ENCODE measurements at regions not wholly inside any gene's neighbourhood (a gene's known extent, or its start where the extent isn't known, plus 50 kb on each side); places are given as distances from the start of the nearest gene placed in this dataset.

GRCh38 chr10:129045599-129045998, 421.4 kb upstream of the MGMT start:
- peak overlapping the region in 1 of 12 donors; percentile 57 for H3K27ac ChIP-seq
- TF ChIP-seq CTCF (IDR thresholded peaks at IDR 0.05) (no peak), POLR2A (IDR thresholded peaks at IDR 0.05) (no peak)
- 75 to 90% (median 84%) methylated on average over 17 of the region's 17 CpGs for WGBS, 4 donors
- H3K4me3 ChIP-seq: peak overlapping the region in 8 of 12 donors; percentile 8 to 46 (median 32)
- peaks cover 0 to 15% (median 0%) of the 10 kb centered on the region in 12 donors for H3K4me1 ChIP-seq
- H3K27me3 ChIP-seq: peaks cover 0 to 4% (median 0%) of the 10 kb centered on the region in 9 donors
- DNase-seq: no peak
- no peak for ATAC-seq
- intact Hi-C loops (cut with DNase I): loop anchor here in 2 of 10 donors (10.0 kb wide), 2 partner anchors 209 to 659 kb away; no protein-coding TSS in a partner anchor
- no peaks in the 10 kb centered on the region for H3K9me3 ChIP-seq
- H3K36me3 ChIP-seq: no peaks in the 10 kb centered on the region

DNA sequence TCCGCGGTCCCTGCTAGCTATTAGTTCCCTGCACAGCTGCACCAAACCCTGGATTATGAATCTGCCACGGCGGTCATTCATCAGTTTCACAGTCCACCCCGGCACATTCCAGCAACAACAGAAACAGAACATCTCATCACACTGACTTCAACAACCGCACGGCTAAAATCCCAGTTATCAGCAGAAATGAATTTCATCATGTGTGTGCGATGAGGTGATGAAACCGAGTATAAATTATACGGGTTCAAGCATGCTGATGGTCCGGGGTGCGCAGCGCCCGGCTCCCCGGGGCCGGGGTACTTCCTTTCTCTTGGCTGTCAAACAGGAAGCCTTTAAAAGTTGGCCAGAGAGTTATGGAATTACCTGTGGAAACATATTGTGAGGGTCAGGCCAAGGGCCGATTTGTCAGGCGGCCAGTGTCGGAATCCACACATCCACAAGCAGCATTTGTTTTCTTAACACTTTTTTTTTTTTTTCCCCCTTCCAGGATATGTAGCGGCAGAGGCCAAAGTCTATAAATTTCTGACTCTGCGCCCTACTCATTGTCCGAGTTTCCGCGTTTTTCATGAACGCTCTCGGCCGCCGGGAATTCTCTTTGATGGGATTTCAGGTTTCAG, 420.9 kb upstream of the MGMT start:
- Histone ChIP-seq H3K4me1 (peaks cover 0 to 15% (median 0%) of the 10 kb centered on the region in 12 donors), H3K36me3 (no peaks in the 10 kb centered on the region), H3K9me3 (no peaks in the 10 kb centered on the region), H3K27ac (peak overlapping the region in 5 of 12 donors; percentile 17 to 57 (median 34)), H3K27me3 (peaks cover 0 to 4% (median 0%) of the 10 kb centered on the region in 9 donors), H3K4me3 (peak overlapping the region in 9 of 12 donors; percentile 8 to 46 (median 31))
- TF ChIP-seq CTCF (IDR thresholded peaks at IDR 0.05) (no peak), POLR2A (IDR thresholded peaks at IDR 0.05) (no peak)
- peak in 2 of 5 donors; percentile 29 to 40 for DNase-seq
- ATAC-seq: peak in 3 of 4 donors; percentile 34 to 63 (median 36)
- WGBS, 4 donors: 62 to 68% (median 67%) methylated on average over 28 of the region's 28 CpGs
- intact Hi-C loops (cut with DNase I): loop anchor here in 2 of 10 donors (10.0 kb wide), 2 partner anchors 209 to 659 kb away; no protein-coding TSS in a partner anchor

GRCh38 chr10:129046962-129047361, 420.1 kb upstream of the MGMT start:
- H3K4me1 ChIP-seq: peaks cover 0 to 15% (median 0%) of the 10 kb centered on the region in 12 donors
- no peak for TF ChIP-seq CTCF (IDR thresholded peaks at IDR 0.05)
- TF ChIP-seq POLR2A (IDR thresholded peaks at IDR 0.05): no peak
- peaks cover 0 to 4% (median 0%) of the 10 kb centered on the region in 9 donors for H3K27me3 ChIP-seq
- WGBS, 4 donors: 69 to 81% (median 75%) methylated on average over 5 of the region's 5 CpGs
- no peaks in the 10 kb centered on the region for H3K36me3 ChIP-seq
- peak overlapping the region in 7 of 12 donors; percentile 22 to 46 (median 34) for H3K4me3 ChIP-seq
- no peak for DNase-seq
- no peak for ATAC-seq
- intact Hi-C loops (cut with DNase I): loop anchor here in 2 of 10 donors (10.0 kb wide), 2 partner anchors 208 to 658 kb away; no protein-coding TSS in a partner anchor
- peak overlapping the region in 5 of 12 donors; percentile 17 to 57 (median 34) for H3K27ac ChIP-seq
- no peaks in the 10 kb centered on the region for H3K9me3 ChIP-seq

DNA sequence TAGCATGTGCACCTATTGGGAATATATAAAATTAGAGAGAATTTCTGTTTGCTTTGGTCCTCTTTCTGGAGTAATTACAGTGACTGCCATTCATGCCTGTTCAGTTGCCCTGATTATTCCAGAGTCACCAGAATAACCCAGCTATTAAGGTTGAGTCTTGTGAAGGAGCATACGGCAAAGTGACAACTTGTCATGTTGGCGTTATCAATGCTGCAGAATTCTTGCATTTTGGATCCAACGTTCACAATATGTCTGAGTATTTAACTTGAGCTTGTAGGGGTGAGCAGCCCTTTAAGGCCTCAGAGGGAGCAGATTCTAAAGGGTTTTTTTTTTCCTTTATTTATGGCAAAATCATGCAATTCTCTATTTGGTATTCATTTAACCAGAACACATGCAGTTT, 419.4 kb upstream of the MGMT start:
- Histone ChIP-seq H3K4me3 (no peak overlapping the region), H3K27ac (no peak overlapping the region), H3K36me3 (no peaks in the 10 kb centered on the region), H3K4me1 (peaks cover 0 to 15% (median 0%) of the 10 kb centered on the region in 12 donors), H3K9me3 (no peaks in the 10 kb centered on the region), H3K27me3 (peaks cover 0 to 4% (median 0%) of the 10 kb centered on the region in 9 donors)
- intact Hi-C loops (cut with DNase I): loop anchor here in 2 of 10 donors (10.0 kb wide), 2 partner anchors 207 to 657 kb away; no protein-coding TSS in a partner anchor
- no peak for TF ChIP-seq POLR2A (IDR thresholded peaks at IDR 0.05)
- no peak for TF ChIP-seq CTCF (IDR thresholded peaks at IDR 0.05)
- WGBS, 4 donors: 86 to 91% (median 88%) methylated on average over 3 of the region's 3 CpGs
- no peak for ATAC-seq
- DNase-seq: no peak
